KBM-7 (cell line): ENCODE measurements at regions not wholly inside any gene's neighbourhood (a gene's known extent, or its start where the extent isn't known, plus 50 kb on each side); places are given as distances from the start of the nearest gene placed in this dataset.
"Not testable (repeated sequence)": the region's sequence is repeated elsewhere in the genome, so short reads cannot be mapped to it uniquely, and the experiment has no call there.

ENCODE experiments used
- DNase-seq: peaks from one replicate; pipeline ENCODE4 v3.0.0-alpha.2; 2015
- in situ Hi-C: fragments of 300-500 bp; cut with MboI; formaldehyde crosslinking; loops from 2 replicates; pipeline ENCODE4 v1.14.3; 2020; ENCODE audit warnings: low sequenced_read_pairs, low pct_unique_long_range_greater_than_20kb, mixed read lengths

- no peak for DNase-seq
- in situ Hi-C loops = no loop called here
Measured at GRCh38 chr4:169934794-169935429, 91.3 kb downstream of the MFAP3L start.

GRCh38 chr4:169933531-169933930 lies 92.7 kb downstream of the MFAP3L start:
- no peak for DNase-seq
- in situ Hi-C loops = no loop called here

- DNase-seq = no peak
- in situ Hi-C loops = no loop called here
Measured at GRCh38 chr4:169931964-169932363, 94.2 kb downstream of the MFAP3L start.

- DNase-seq, in situ Hi-C loops: not testable (repeated sequence)
Measured at GRCh38 chr4:169930755-169931154, 95.4 kb downstream of the MFAP3L start.

- no peak for DNase-seq
- in situ Hi-C loops = no loop called here
Measured at GRCh38 chr4:169927280-169927679, 98.9 kb downstream of the MFAP3L start.

- in situ Hi-C loops = no loop called here
- DNase-seq = no peak
Measured at GRCh38 chr4:169925678-169926077, 100.5 kb downstream of the MFAP3L start.

GRCh38 chr4:169922632-169923276 lies 103.4 kb downstream of the MFAP3L start:
- in situ Hi-C loops = no loop called here
- DNase-seq = no peak

- in situ Hi-C loops = no loop called here
- no peak for DNase-seq
Measured at GRCh38 chr4:169921732-169922131, 104.5 kb downstream of the MFAP3L start.

- DNase-seq = no peak
- in situ Hi-C loops = no loop called here
Measured at GRCh38 chr4:169921237-169921636, 105.0 kb downstream of the MFAP3L start.

GRCh38 chr4:169919194-169920124 lies 106.7 kb downstream of the MFAP3L start:
- DNase-seq, in situ Hi-C loops: not testable (repeated sequence)

GRCh38 chr4:169915545-169915944 lies 110.7 kb downstream of the MFAP3L start:
- no peak for DNase-seq
- in situ Hi-C loops = no loop called here

GRCh38 chr4:169914866-169915265 lies 111.3 kb downstream of the MFAP3L start:
- in situ Hi-C loops = no loop called here
- no peak for DNase-seq

GRCh38 chr4:169912996-169913395 lies 113.2 kb downstream of the MFAP3L start:
- in situ Hi-C loops = no loop called here
- no peak for DNase-seq

- in situ Hi-C loops = no loop called here
Measured at GRCh38 chr4:169909897-169910296, 116.3 kb downstream of the MFAP3L start.

GRCh38 chr4:169909479-169909878 lies 116.7 kb downstream of the MFAP3L start:
- no peak for DNase-seq
- in situ Hi-C loops = no loop called here

More at GRCh38 chr4:169909897-169910296, 116.3 kb downstream of the MFAP3L start:
- no peak for DNase-seq

- in situ Hi-C loops = no loop called here
- no peak for DNase-seq
Measured at GRCh38 chr4:169907705-169908104, 118.5 kb downstream of the MFAP3L start.

- DNase-seq = no peak
- in situ Hi-C loops = no loop called here
Measured at GRCh38 chr4:169906821-169907220, 119.4 kb downstream of the MFAP3L start.

- no peak for DNase-seq
- in situ Hi-C loops = no loop called here
Measured at GRCh38 chr4:169906104-169906503, 120.1 kb downstream of the MFAP3L start.

GRCh38 chr4:169902658-169903345 lies 123.4 kb downstream of the MFAP3L start:
- DNase-seq = no peak

More at GRCh38 chr4:169902658-169903345, 123.4 kb downstream of the MFAP3L start:
- in situ Hi-C loops = no loop called here
